A549 (cell line): ENCODE measurements at regions not wholly inside any gene's neighbourhood (a gene's known extent, or its start where the extent isn't known, plus 50 kb on each side); places are given as distances from the start of the nearest gene placed in this dataset.

ENCODE experiments used
- BHLHE40 ChIP-seq: IDR thresholded peaks from 2 replicates; pipeline ENCODE4 v1.6.1; 2012; ENCODE audit warnings: low read depth, low read length, inconsistent platforms
- CEBPB ChIP-seq, 2 experiments: fragments of >200 bp in 1 of 2; sonication (Bioruptor Twin) in 1 of 2; formaldehyde crosslinking in 1 of 2; IDR thresholded peaks; 2 replicates each; pipeline ENCODE4 v1.6.1; 2012 to 2016
- ELK1 ChIP-seq: fragments of 150-350 bp; IDR thresholded peaks from 2 replicates; pipeline ENCODE4 v1.6.1; 2014; ENCODE audit warnings: low read depth, mild to moderate bottlenecking, low read length
- KDM1A ChIP-seq: fragments of 200-600 bp; sonication (generic); IDR thresholded peaks from 2 replicates; pipeline ENCODE4 v1.6.1; 2016; ENCODE audit warnings: low read depth, mild to moderate bottlenecking
- MAFK ChIP-seq: fragments of 450-650 bp; IDR thresholded peaks from 2 replicates; pipeline ENCODE4 v1.6.1; 2014; ENCODE audit not compliant: partially characterized antibody
- POLR2A ChIP-seq: IDR thresholded peaks from 2 replicates; pipeline ENCODE4 v1.6.1; 2012; ENCODE audit warnings: mild to moderate bottlenecking, low read length
- RAD21 ChIP-seq, 2 experiments: fragments of >200 bp in 1 of 2; sonication (Bioruptor Twin) in 1 of 2; formaldehyde crosslinking in 1 of 2; IDR thresholded peaks in 1 of 2; conservative IDR thresholded peaks in 1 of 2; 2 replicates in 1 of 2; 3 replicates in 1 of 2; pipeline ENCODE4 v1.6.1; 2012 to 2018; ENCODE audit warnings: inconsistent platforms in 1 of 2
- REST ChIP-seq: fragments of 200-600 bp; sonication (generic); IDR thresholded peaks from 2 replicates; pipeline ENCODE4 v1.6.1; 2016; ENCODE audit warnings: antibody characterized with exemption, mild to moderate bottlenecking, moderate library complexity
- RFX5 ChIP-seq: fragments of 450-650 bp; IDR thresholded peaks from 2 replicates; pipeline ENCODE4 v1.7.1; 2014; ENCODE audit warnings: antibody characterized with exemption, mild to moderate bottlenecking, moderate library complexity
- TF ChIP-seq, protein P1 (sequence below): fragments of >200 bp; sonication (Bioruptor Twin); formaldehyde crosslinking; IDR thresholded peaks from 3 replicates; pipeline ENCODE4 v1.5.1; 2016

GRCh38 chr13:105658431-105658830 lies 877.0 kb downstream of the EFNB2 start:
- no peak for TF ChIP-seq RFX5
- no peak for TF ChIP-seq BHLHE40
- TF ChIP-seq ELK1, result no peak
- no peak for TF ChIP-seq CEBPB (IDR thresholded peaks at IDR 0.05)
- no peak for TF ChIP-seq MAFK
- no peak for TF ChIP-seq RAD21 (conservative IDR thresholded peaks at IDR 0.05 in 1 of 2, IDR thresholded peaks at IDR 0.05 in 1 of 2)
- no peak for TF ChIP-seq POLR2A
- TF ChIP-seq KDM1A, result no peak
- TF ChIP-seq, protein P1, sequence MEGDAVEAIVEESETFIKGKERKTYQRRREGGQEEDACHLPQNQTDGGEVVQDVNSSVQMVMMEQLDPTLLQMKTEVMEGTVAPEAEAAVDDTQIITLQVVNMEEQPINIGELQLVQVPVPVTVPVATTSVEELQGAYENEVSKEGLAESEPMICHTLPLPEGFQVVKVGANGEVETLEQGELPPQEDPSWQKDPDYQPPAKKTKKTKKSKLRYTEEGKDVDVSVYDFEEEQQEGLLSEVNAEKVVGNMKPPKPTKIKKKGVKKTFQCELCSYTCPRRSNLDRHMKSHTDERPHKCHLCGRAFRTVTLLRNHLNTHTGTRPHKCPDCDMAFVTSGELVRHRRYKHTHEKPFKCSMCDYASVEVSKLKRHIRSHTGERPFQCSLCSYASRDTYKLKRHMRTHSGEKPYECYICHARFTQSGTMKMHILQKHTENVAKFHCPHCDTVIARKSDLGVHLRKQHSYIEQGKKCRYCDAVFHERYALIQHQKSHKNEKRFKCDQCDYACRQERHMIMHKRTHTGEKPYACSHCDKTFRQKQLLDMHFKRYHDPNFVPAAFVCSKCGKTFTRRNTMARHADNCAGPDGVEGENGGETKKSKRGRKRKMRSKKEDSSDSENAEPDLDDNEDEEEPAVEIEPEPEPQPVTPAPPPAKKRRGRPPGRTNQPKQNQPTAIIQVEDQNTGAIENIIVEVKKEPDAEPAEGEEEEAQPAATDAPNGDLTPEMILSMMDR, result no peak
- no peak for TF ChIP-seq REST
